ENCODE measurements at regions not wholly inside any gene's neighbourhood (a gene's known extent, or its start where the extent isn't known, plus 50 kb on each side); places are given as distances from the start of the nearest gene placed in this dataset.

GRCh38 chr11:23509023-23509422 lies 648.7 kb upstream of the CCDC179 start:
- TF ChIP-seq CTCF (IDR thresholded peaks at IDR 0.05 in 4 of 5, conservative IDR thresholded peaks at IDR 0.05 in 1 of 5) (no peak), POLR2A (IDR thresholded peaks at IDR 0.05) (no peak)
